ENCODE measurements at regions not wholly inside any gene's neighbourhood (a gene's known extent, or its start where the extent isn't known, plus 50 kb on each side); places are given as distances from the start of the nearest gene placed in this dataset.

DNA sequence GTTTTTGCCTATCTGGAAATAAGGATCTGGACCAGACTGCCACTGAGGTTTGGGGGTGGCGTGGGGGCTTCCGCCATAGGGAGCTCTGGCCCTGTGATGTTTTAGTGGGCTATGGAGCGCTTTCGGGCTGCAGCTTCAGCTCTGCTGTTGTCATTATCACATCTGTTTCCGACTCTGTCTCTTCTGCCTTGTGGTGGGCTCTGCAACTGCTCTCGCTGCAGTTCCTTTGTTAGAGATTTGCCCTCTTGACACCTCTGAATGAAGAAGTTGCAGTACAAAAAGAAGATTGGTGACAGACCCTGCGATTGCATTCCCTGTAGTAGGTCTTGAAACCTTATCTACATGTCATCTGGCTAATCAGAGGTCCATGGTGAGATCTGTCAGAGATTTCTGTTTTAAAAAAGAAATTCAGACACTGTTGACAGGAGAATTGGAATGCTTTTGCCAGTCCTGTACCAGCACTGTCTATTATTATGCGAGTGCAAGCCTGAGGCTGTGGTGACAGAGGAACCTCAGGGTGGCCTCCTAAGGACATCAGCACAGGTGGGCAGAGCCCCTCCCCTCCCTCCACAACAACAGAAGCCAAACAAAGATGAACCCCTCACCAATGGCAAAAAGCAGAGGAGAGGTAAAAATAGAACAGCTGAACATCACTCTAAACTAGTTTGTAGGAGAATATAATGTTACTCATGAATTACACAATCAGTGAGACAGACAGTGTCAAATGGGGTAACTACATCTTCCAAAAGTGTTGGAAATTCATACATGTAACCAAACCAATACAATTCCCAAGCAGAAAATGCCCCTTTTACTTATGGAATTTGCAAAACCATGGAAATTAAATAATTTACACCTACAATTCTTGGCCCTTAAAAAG lies 63.5 kb upstream of the DEFB112 start:
- TF ChIP-seq, protein P1, sequence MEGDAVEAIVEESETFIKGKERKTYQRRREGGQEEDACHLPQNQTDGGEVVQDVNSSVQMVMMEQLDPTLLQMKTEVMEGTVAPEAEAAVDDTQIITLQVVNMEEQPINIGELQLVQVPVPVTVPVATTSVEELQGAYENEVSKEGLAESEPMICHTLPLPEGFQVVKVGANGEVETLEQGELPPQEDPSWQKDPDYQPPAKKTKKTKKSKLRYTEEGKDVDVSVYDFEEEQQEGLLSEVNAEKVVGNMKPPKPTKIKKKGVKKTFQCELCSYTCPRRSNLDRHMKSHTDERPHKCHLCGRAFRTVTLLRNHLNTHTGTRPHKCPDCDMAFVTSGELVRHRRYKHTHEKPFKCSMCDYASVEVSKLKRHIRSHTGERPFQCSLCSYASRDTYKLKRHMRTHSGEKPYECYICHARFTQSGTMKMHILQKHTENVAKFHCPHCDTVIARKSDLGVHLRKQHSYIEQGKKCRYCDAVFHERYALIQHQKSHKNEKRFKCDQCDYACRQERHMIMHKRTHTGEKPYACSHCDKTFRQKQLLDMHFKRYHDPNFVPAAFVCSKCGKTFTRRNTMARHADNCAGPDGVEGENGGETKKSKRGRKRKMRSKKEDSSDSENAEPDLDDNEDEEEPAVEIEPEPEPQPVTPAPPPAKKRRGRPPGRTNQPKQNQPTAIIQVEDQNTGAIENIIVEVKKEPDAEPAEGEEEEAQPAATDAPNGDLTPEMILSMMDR (IDR thresholded peaks at IDR 0.05): no peak
- no peak for TF ChIP-seq EZH2 (IDR thresholded peaks at IDR 0.05)

All from neural progenitor cell (in vitro differentiated cells).